SK-N-SH (cell line): ENCODE measurements at regions not wholly inside any gene's neighbourhood (a gene's known extent, or its start where the extent isn't known, plus 50 kb on each side); places are given as distances from the start of the nearest gene placed in this dataset.

Experiments used
- CTCF ChIA-PET: fragments of 300-600, 350-600 bp; formaldehyde crosslinking; extraction: SDS; loops from one replicate; lab custom pipeline; 2021; lab: Yijun Ruan, JAX
- POLR2A ChIA-PET: fragments of 350-600 bp; sonication (Branson Sonifier 250); formaldehyde crosslinking; extraction: SDS; loops from one replicate; lab custom pipeline; 2020; ENCODE audit warnings: antibody characterized with exemption, inconsistent platforms; lab: Yijun Ruan, JAX
- DNase-seq: peaks from one replicate; pipeline ENCODE4 v3.0.0; 2012
- H2AFZ ChIP-seq: fragments of 200-600 bp; sonication (generic); 2 replicates; pipeline ENCODE4 v1.8.1; 2016; ENCODE audit warnings: antibody characterized with exemption, mild to moderate bottlenecking, low read depth
- H3F3A ChIP-seq: fragments of 200-600 bp; sonication (generic); replicated peaks from 2 replicates; pipeline ENCODE3; 2016; ENCODE audit warnings: antibody characterized with exemption, mild to moderate bottlenecking; ENCODE audit not compliant: insufficient read depth
- H3K27ac ChIP-seq, 2 experiments: fragments of 200-500 bp in 1 of 2; fragments of 200-600 bp in 1 of 2; sonication (Bioruptor generic) in 1 of 2; sonication (generic), shearing (Covaris generic) in 1 of 2; 2 replicates each; pipeline versions ENCODE4 v1.5.1 to v1.6.1; 2014 to 2016; ENCODE audit warnings: low read depth in 2 of 2, inconsistent platforms in 1 of 2, low read length in 1 of 2, mild to moderate bottlenecking in 1 of 2, mixed read lengths in 1 of 2
- H3K27me3 ChIP-seq: fragments of 200-600 bp; sonication (generic), shearing (Covaris generic); 2 replicates; pipeline ENCODE4 v1.6.1; 2016; ENCODE audit warnings: mixed run types; ENCODE audit not compliant: insufficient read depth
- H3K36me3 ChIP-seq, 2 experiments: fragments of 200-500 bp in 1 of 2; fragments of 200-600 bp in 1 of 2; sonication (Bioruptor generic) in 1 of 2; sonication (generic) in 1 of 2; replicated peaks in 1 of 2; 2 replicates each; pipeline versions ENCODE3 to v1.5.1; 2014 to 2016; ENCODE audit warnings: low read length in 1 of 2, mild to moderate bottlenecking in 1 of 2; ENCODE audit not compliant: insufficient read depth in 2 of 2, control insufficient read depth in 1 of 2
- H3K4me1 ChIP-seq, 2 experiments: fragments of 200-500 bp in 1 of 2; fragments of 200-600 bp in 1 of 2; sonication (Bioruptor generic) in 1 of 2; sonication (generic), shearing (Covaris generic) in 1 of 2; 2 replicates each; pipeline versions ENCODE4 v1.5.1 to v1.6.1; 2014 to 2016; ENCODE audit warnings: low read depth in 1 of 2, low read length in 1 of 2, mixed run types in 1 of 2; ENCODE audit not compliant: insufficient read depth in 2 of 2, control insufficient read depth in 1 of 2
- H3K4me2 ChIP-seq: fragments of 200-600 bp; sonication (generic), shearing (Covaris generic); 2 replicates; pipeline ENCODE4 v1.6.1; 2017; ENCODE audit warnings: mixed run types
- H3K4me3 ChIP-seq, 2 experiments: fragments of 200-500 bp in 1 of 2; fragments of 200-600 bp in 1 of 2; sonication (Bioruptor generic) in 1 of 2; sonication (generic), shearing (Covaris generic) in 1 of 2; 2 replicates each; pipeline versions ENCODE4 v1.5.1 to v1.8.1; 2014 to 2016; ENCODE audit warnings: low read depth in 2 of 2, inconsistent platforms in 1 of 2, low read length in 1 of 2, mild to moderate bottlenecking in 1 of 2, mixed read lengths in 1 of 2, moderate library complexity in 1 of 2
- H3K79me2 ChIP-seq: fragments of 200-600 bp; sonication (generic); 2 replicates; pipeline ENCODE4 v1.8.1; 2017; ENCODE audit warnings: mild to moderate bottlenecking; ENCODE audit not compliant: insufficient read depth
- H3K9ac ChIP-seq: fragments of 200-600 bp; sonication (generic); 2 replicates; pipeline ENCODE4 v1.6.1; 2017; ENCODE audit warnings: mixed run types
- H3K9me2 ChIP-seq: fragments of 200-600 bp; sonication (generic); 2 replicates; pipeline ENCODE4 v1.6.1; 2017; ENCODE audit warnings: mixed run types
- H3K9me3 ChIP-seq: fragments of 200-600 bp; sonication (generic); 2 replicates; pipeline ENCODE4 v1.6.1; 2017; ENCODE audit warnings: mixed run types, mild to moderate bottlenecking, moderate library complexity
- H4K20me1 ChIP-seq: fragments of 200-600 bp; sonication (generic); 2 replicates; pipeline ENCODE4 v1.6.1; 2017; ENCODE audit warnings: mild to moderate bottlenecking, mixed run types; ENCODE audit not compliant: insufficient read depth
- ELF1 ChIP-seq: IDR thresholded peaks from 2 replicates; pipeline ENCODE4 v1.4.0; 2012
- EP300 ChIP-seq, 2 experiments: IDR thresholded peaks; 2 replicates each; pipeline versions ENCODE4 v1.4.0 to v1.6.1; 2012; ENCODE audit warnings: borderline replicate concordance in 1 of 2, low read depth in 1 of 2, low read length in 1 of 2
- FOXJ3 ChIP-seq: sonication (generic); formaldehyde crosslinking; IDR thresholded peaks from 2 replicates; pipeline ENCODE4 v1.5.1; 2020; ENCODE audit warnings: mild to moderate bottlenecking, missing genetic modification reagents
- FOXM1 ChIP-seq: IDR thresholded peaks from 2 replicates; pipeline ENCODE4 v1.4.0; 2012; ENCODE audit warnings: low read depth, mild to moderate bottlenecking
- GABPA ChIP-seq: IDR thresholded peaks from 2 replicates; pipeline ENCODE4 v1.4.0; 2012; ENCODE audit warnings: low read depth, mild to moderate bottlenecking
- GATA2 ChIP-seq: sonication (generic); formaldehyde crosslinking; IDR thresholded peaks from 2 replicates; pipeline ENCODE4 v1.5.0; 2020; ENCODE audit warnings: mild to moderate bottlenecking, missing genetic modification reagents
- NFIC ChIP-seq: IDR thresholded peaks from 2 replicates; pipeline ENCODE4 v1.4.0; 2012; ENCODE audit warnings: borderline replicate concordance
- NRF1 ChIP-seq: IDR thresholded peaks from 2 replicates; pipeline ENCODE4 v1.6.1; 2012; ENCODE audit warnings: low read depth, mild to moderate bottlenecking, low read length
- POLR2AphosphoS5 ChIP-seq: IDR thresholded peaks from 2 replicates; pipeline ENCODE4 v1.6.1; 2012; ENCODE audit warnings: low read depth, low read length
- RXRA ChIP-seq: IDR thresholded peaks from 2 replicates; pipeline ENCODE4 v1.4.0; 2012; ENCODE audit warnings: low read depth, mild to moderate bottlenecking, borderline replicate concordance
- SIN3A ChIP-seq: IDR thresholded peaks from 2 replicates; pipeline ENCODE4 v1.6.1; 2012; ENCODE audit warnings: low read depth, mild to moderate bottlenecking, low read length, moderate library complexity, borderline replicate concordance
- SMC3 ChIP-seq: IDR thresholded peaks from 2 replicates; pipeline ENCODE4 v1.6.1; 2012; ENCODE audit warnings: low read depth, low read length, improper control_type of control experiment
- TAF1 ChIP-seq: IDR thresholded peaks from 2 replicates; pipeline ENCODE4 v1.6.1; 2012; ENCODE audit warnings: low read depth, mild to moderate bottlenecking, low read length, moderate library complexity, borderline replicate concordance
- TEAD4 ChIP-seq: IDR thresholded peaks from 2 replicates; pipeline ENCODE4 v1.4.0; 2012; ENCODE audit warnings: mild to moderate bottlenecking, borderline replicate concordance; ENCODE audit not compliant: insufficient read depth
- YY1 ChIP-seq: IDR thresholded peaks from 2 replicates; pipeline ENCODE4 v1.4.0; 2012; ENCODE audit warnings: low read depth, mild to moderate bottlenecking
- WGBS: methylation state at CpG from one replicate; pipeline ENCODE4 v1.1.6; 2017; ENCODE audit warnings: low lambda C conversion rate; 5-methylcytosine and 5-hydroxymethylcytosine counted together
- TF ChIP-seq, protein P1 (sequence below): IDR thresholded peaks from 2 replicates; pipeline ENCODE4; 2012
- TF ChIP-seq, protein P2 (sequence below): IDR thresholded peaks from 2 replicates; pipeline ENCODE4 v1.4.0; 2012; ENCODE audit warnings: low read depth, borderline replicate concordance
- TF ChIP-seq, protein P3 (sequence below): IDR thresholded peaks from 2 replicates; pipeline ENCODE4 v1.4.0; 2012; ENCODE audit warnings: low read depth
- TF ChIP-seq, protein P4 (sequence below): fragments of 150-350 bp; IDR thresholded peaks from 2 replicates; pipeline ENCODE4 v1.6.1; 2017; ENCODE audit warnings: antibody characterized with exemption, low read length, low read depth, borderline replicate concordance
- TF ChIP-seq, protein P5 (sequence below): fragments of 150-350 bp; IDR thresholded peaks from 2 replicates; pipeline ENCODE4 v1.6.1; 2016; ENCODE audit warnings: mild to moderate bottlenecking, low read depth, low read length

DNA sequence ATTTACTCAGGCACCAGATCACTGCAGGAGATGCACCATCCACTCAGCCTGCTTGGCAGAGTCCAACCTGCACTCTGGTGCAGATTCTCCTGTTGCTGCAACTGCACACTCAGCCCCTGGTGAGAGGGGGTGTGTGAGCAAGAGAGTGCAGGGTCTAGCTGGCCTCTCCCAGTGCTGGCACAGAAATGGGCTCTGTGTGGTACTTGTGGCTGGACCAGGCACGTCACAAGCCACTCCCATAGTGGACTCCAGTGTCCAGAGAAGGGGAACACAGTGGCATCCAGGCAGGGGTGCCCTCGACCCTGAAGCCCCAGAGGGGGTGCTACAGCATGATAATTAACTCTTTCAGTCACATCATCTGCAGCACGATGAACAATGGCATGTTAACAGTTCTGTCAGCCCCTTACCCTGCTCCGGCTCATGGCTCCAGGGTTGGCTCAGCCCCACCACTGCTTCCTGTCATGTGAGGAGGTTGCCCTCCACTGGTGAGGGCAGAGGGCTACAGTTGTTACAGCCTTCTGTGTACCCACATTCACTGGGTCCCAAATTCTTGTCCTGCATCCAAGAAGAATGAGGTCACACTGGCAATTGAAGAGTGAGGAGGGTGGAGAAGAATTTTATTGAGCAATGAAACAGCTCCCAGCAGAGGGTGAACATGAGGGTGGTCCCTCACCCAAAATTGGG is 135.7 kb downstream of the EVA1A start:
- H3K27ac ChIP-seq, result no peak overlapping the region
- H3K4me2 ChIP-seq, result no peak overlapping the region
- no peak for DNase-seq
- H4K20me1 ChIP-seq, result no peaks in the 10 kb centered on the region
- H3F3A ChIP-seq, result no peaks in the 10 kb centered on the region
- CTCF ChIA-PET, result no interaction called here
- no peak overlapping the region for H2AFZ ChIP-seq
- H3K79me2 ChIP-seq, result no peaks in the 10 kb centered on the region
- TF ChIP-seq POLR2AphosphoS5, result no peak
- TF ChIP-seq, protein P1, sequence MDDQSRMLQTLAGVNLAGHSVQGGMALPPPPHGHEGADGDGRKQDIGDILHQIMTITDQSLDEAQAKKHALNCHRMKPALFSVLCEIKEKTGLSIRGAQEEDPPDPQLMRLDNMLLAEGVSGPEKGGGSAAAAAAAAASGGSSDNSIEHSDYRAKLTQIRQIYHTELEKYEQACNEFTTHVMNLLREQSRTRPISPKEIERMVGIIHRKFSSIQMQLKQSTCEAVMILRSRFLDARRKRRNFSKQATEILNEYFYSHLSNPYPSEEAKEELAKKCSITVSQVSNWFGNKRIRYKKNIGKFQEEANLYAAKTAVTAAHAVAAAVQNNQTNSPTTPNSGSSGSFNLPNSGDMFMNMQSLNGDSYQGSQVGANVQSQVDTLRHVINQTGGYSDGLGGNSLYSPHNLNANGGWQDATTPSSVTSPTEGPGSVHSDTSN, result no peak
- no peak for TF ChIP-seq YY1
- no peak for TF ChIP-seq GABPA
- TF ChIP-seq, protein P2, sequence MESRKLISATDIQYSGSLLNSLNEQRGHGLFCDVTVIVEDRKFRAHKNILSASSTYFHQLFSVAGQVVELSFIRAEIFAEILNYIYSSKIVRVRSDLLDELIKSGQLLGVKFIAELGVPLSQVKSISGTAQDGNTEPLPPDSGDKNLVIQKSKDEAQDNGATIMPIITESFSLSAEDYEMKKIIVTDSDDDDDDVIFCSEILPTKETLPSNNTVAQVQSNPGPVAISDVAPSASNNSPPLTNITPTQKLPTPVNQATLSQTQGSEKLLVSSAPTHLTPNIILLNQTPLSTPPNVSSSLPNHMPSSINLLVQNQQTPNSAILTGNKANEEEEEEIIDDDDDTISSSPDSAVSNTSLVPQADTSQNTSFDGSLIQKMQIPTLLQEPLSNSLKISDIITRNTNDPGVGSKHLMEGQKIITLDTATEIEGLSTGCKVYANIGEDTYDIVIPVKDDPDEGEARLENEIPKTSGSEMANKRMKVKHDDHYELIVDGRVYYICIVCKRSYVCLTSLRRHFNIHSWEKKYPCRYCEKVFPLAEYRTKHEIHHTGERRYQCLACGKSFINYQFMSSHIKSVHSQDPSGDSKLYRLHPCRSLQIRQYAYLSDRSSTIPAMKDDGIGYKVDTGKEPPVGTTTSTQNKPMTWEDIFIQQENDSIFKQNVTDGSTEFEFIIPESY, result no peak
- no peak for TF ChIP-seq FOXJ3 (CRISPR knock-in tag)
- no peak for TF ChIP-seq TEAD4
- TF ChIP-seq NFIC, result no peak
- TF ChIP-seq, protein P3, sequence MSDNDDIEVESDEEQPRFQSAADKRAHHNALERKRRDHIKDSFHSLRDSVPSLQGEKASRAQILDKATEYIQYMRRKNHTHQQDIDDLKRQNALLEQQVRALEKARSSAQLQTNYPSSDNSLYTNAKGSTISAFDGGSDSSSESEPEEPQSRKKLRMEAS, result no peak
- no peak for TF ChIP-seq SMC3
- H3K36me3 ChIP-seq, result no peaks in the 10 kb centered on the region
- no peaks in the 10 kb centered on the region for H3K27me3 ChIP-seq
- POLR2A ChIA-PET, result no interaction called here
- H3K4me1 ChIP-seq, result no peaks in the 10 kb centered on the region; a peak in 1 of 4 replicates
- no peaks in the 10 kb centered on the region for H3K9me3 ChIP-seq
- no peak overlapping the region for H3K4me3 ChIP-seq
- 36% methylated on average over 4 of the region's 4 CpGs for WGBS
- H3K9ac ChIP-seq, result no peak overlapping the region
- no peaks in the 10 kb centered on the region for H3K9me2 ChIP-seq

DNA sequence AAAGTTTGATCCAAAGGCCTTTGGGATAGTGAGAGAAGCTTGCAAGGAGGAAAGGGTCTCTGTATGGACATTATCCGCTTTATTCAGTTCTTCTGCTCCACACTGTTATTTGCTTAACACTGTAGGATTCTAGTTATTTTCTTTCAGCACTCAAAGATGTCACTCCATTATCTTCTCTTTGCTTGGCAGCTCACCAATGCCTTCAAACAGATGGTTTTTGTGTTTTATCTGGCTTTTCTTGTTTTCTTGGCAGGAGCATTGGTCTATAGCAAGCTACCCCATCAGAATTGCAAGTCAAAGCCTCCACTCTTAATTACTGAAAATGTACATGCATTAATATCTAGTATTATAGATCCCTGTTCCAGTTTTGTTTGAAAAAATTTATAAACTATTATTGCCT is 138.8 kb downstream of the EVA1A start:
- Histone ChIP-seq H3F3A (no peaks in the 10 kb centered on the region), H3K27ac (no peak overlapping the region), H3K27me3 (no peaks in the 10 kb centered on the region), H3K36me3 (no peaks in the 10 kb centered on the region), H3K9ac (no peak overlapping the region), H4K20me1 (no peaks in the 10 kb centered on the region), H3K9me3 (no peaks in the 10 kb centered on the region), H3K4me2 (no peak overlapping the region), H2AFZ (no peak overlapping the region), H3K4me3 (no peak overlapping the region), H3K79me2 (no peaks in the 10 kb centered on the region), H3K9me2 (no peaks in the 10 kb centered on the region), H3K4me1 (no peaks in the 10 kb centered on the region)
- no peak for TF ChIP-seq FOXM1
- no peak for TF ChIP-seq SIN3A
- TF ChIP-seq TEAD4, result no peak
- no peak for TF ChIP-seq YY1
- no peak for TF ChIP-seq GATA2
- TF ChIP-seq NRF1, result no peak
- TF ChIP-seq, protein P4, sequence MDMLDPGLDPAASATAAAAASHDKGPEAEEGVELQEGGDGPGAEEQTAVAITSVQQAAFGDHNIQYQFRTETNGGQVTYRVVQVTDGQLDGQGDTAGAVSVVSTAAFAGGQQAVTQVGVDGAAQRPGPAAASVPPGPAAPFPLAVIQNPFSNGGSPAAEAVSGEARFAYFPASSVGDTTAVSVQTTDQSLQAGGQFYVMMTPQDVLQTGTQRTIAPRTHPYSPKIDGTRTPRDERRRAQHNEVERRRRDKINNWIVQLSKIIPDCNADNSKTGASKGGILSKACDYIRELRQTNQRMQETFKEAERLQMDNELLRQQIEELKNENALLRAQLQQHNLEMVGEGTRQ, result no peak
- no peak for TF ChIP-seq EP300 (IDR thresholded peaks at IDR 0.05; ENCODE audit: borderline replicate concordance in 1 of 2, low read depth in 1 of 2, low read length in 1 of 2)
- TF ChIP-seq, protein P5, sequence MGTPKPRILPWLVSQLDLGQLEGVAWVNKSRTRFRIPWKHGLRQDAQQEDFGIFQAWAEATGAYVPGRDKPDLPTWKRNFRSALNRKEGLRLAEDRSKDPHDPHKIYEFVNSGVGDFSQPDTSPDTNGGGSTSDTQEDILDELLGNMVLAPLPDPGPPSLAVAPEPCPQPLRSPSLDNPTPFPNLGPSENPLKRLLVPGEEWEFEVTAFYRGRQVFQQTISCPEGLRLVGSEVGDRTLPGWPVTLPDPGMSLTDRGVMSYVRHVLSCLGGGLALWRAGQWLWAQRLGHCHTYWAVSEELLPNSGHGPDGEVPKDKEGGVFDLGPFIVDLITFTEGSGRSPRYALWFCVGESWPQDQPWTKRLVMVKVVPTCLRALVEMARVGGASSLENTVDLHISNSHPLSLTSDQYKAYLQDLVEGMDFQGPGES, result no peak
- TF ChIP-seq RXRA, result no peak
- TF ChIP-seq SMC3, result no peak
- no peak for TF ChIP-seq ELF1
- no peak for TF ChIP-seq TAF1
- POLR2A ChIA-PET, result no interaction called here
- CTCF ChIA-PET, result no interaction called here
- 83% methylated on average over 1 of the region's 1 CpG for WGBS
- no peak for DNase-seq
